Psoas muscle (tissue), 7 donors: ENCODE measurements at regions not wholly inside any gene's neighbourhood (a gene's known extent, or its start where the extent isn't known, plus 50 kb on each side); places are given as distances from the start of the nearest gene placed in this dataset.
"Not testable (repeated sequence)": the region's sequence is repeated elsewhere in the genome, so short reads cannot be mapped to it uniquely, and the experiment has no call there.

ENCODE experiments used
- ATAC-seq, 4 donors: fragments of 200-7000 bp; cut with Tn5 transposase; one replicate each; pipeline ENCODE4 v1.9.1; 2020; ENCODE audit warnings: moderate library complexity in 3 of 4, mild to moderate bottlenecking in 2 of 4
- DNase-seq, 2 donors: peaks; one replicate each; pipeline ENCODE4 v3.0.0-alpha.2; 2020
- H3K27ac ChIP-seq: fragments of 200-600 bp; one replicate; pipeline ENCODE4 v1.8.0; 2022
- H3K27me3 ChIP-seq, 3 donors: fragments of 200-600 bp in 1 of 3; one replicate each; pipeline versions ENCODE4 v1.6.1 to v1.8.0; 2013 to 2022; ENCODE audit warnings: low read length in 2 of 3, mild to moderate bottlenecking in 2 of 3, moderate library complexity in 1 of 3; ENCODE audit not compliant: insufficient read depth in 3 of 3
- H3K36me3 ChIP-seq, 2 donors: fragments of 200-600 bp in 1 of 2; one replicate each; pipeline versions ENCODE4 v1.6.1 to v1.8.0; 2013 to 2022; ENCODE audit warnings: low read depth in 1 of 2, mild to moderate bottlenecking in 1 of 2, moderate library complexity in 1 of 2; ENCODE audit not compliant: insufficient read depth in 1 of 2
- H3K4me1 ChIP-seq: fragments of 200-600 bp; one replicate; pipeline ENCODE4 v1.8.0; 2022
- H3K4me3 ChIP-seq: fragments of 200-600 bp; one replicate; pipeline ENCODE4 v1.8.0; 2022; ENCODE audit warnings: mild to moderate bottlenecking
- H3K9me3 ChIP-seq: fragments of 200-600 bp; one replicate; pipeline ENCODE4 v1.8.0; 2022
- CTCF ChIP-seq: fragments of 200-600 bp; IDR thresholded peaks from one replicate; pipeline ENCODE4 v1.8.0; 2022; ENCODE audit warnings: antibody characterized with exemption
- whole genome bisulfite sequencing, 3 donors: extraction: QIAGEN DNeasy Blood & Tissue Kit; methylation state at CpG; one replicate each; pipeline versions ENCODE4 v1.1.6 to v1.1.7; 2013; 5-methylcytosine and 5-hydroxymethylcytosine counted together
- intact Hi-C, 2 donors: fragments of 100-400 bp; cut with DNase I; formaldehyde crosslinking; loops; one replicate each; pipeline versions ENCODE4 v1.11.0 to v1.14.2; 2022
- donor health status: healthy with polysubstance abuse.
- donor health status: DM: no; HTN: no; CAD: no; lungs with moderate emphysema.
- donor health status: Bipolar disorder and iron deficiency.
- donor health status: healthy.
- donor health status: DM: yes; HTN: yes; CAD: no.
- donor health status: DM: no; HTN: no; CAD: no.
- donor health status: DM: yes; HTN: yes; CAD: no.

GRCh38 chr9:104997536-104997935, 69.6 kb upstream of the ABCA1 start:
- no peak for ATAC-seq
- 70 to 77% (median 75%) methylated on average over 2 of the region's 2 CpGs for WGBS, 3 donors
- TF ChIP-seq CTCF: no peak
- no peak for DNase-seq
- H3K4me3 ChIP-seq: no peak overlapping the region
- H3K4me1 ChIP-seq: peaks cover 10% of the 10 kb centered on the region
- no peaks in the 10 kb centered on the region for H3K27me3 ChIP-seq
- no peaks in the 10 kb centered on the region for H3K36me3 ChIP-seq
- no peak overlapping the region for H3K27ac ChIP-seq
- intact Hi-C loops: loop anchor here (10.0 kb wide), 2 partner anchors 133 to 157 kb away; no protein-coding TSS in a partner anchor
- H3K9me3 ChIP-seq: no peaks in the 10 kb centered on the region

GRCh38 chr9:104999136-104999535, 71.2 kb upstream of the ABCA1 start:
- Histone ChIP-seq H3K4me1 (no peaks in the 10 kb centered on the region), H3K27ac (no peak overlapping the region), H3K36me3 (no peaks in the 10 kb centered on the region), H3K27me3 (no peaks in the 10 kb centered on the region), H3K4me3 (no peak overlapping the region), H3K9me3 (no peaks in the 10 kb centered on the region)
- ATAC-seq (no peak), DNase-seq (no peak)
- intact Hi-C loops: loop anchor here (10.0 kb wide), 2 partner anchors 134 to 156 kb away; no protein-coding TSS in a partner anchor
- no peak for TF ChIP-seq CTCF

GRCh38 chr9:105000529-105000928, 72.6 kb upstream of the ABCA1 start:
- H3K36me3 ChIP-seq, H3K27me3 ChIP-seq: not testable (repeated sequence)

GRCh38 chr9:105004466-105005090, 76.6 kb upstream of the ABCA1 start:
- Histone ChIP-seq H3K36me3 (no peaks in the 10 kb centered on the region), H3K4me1 (no peaks in the 10 kb centered on the region), H3K27me3 (no peaks in the 10 kb centered on the region), H3K4me3 (no peak overlapping the region), H3K27ac (no peak overlapping the region), H3K9me3 (no peaks in the 10 kb centered on the region)
- no peak for TF ChIP-seq CTCF
- ATAC-seq (no peak), DNase-seq (no peak)
- WGBS, 3 donors: 79 to 87% (median 86%) methylated on average over 7 of the region's 7 CpGs
- intact Hi-C loops: no loop called here

More at GRCh38 chr9:105000529-105000928, 72.6 kb upstream of the ABCA1 start:
- H3K27ac ChIP-seq, H3K9me3 ChIP-seq, H3K4me1 ChIP-seq, DNase-seq, H3K4me3 ChIP-seq, ATAC-seq, intact Hi-C loops: not testable (repeated sequence)
- 91 to 99% (median 95%) methylated on average over 11 of the region's 11 CpGs for WGBS, 3 donors

GRCh38 chr9:105005186-105005585, 77.2 kb upstream of the ABCA1 start:
- no peak for TF ChIP-seq CTCF
- intact Hi-C loops: no loop called here
- H3K4me1 ChIP-seq: no peaks in the 10 kb centered on the region
- WGBS, 3 donors: 97 to 99% (median 98%) methylated on average over 1 of the region's 1 CpG
- H3K27me3 ChIP-seq: no peaks in the 10 kb centered on the region
- H3K27ac ChIP-seq: no peak overlapping the region
- H3K4me3 ChIP-seq: no peak overlapping the region
- no peaks in the 10 kb centered on the region for H3K36me3 ChIP-seq
- ATAC-seq: no peak
- H3K9me3 ChIP-seq: no peaks in the 10 kb centered on the region
- DNase-seq: no peak
